HG03196 (cell line): ENCODE measurements at regions not wholly inside any gene's neighbourhood (a gene's known extent, or its start where the extent isn't known, plus 50 kb on each side); places are given as distances from the start of the nearest gene placed in this dataset.

Experiments used
- ATAC-seq: cut with Tn5 transposase; IDR thresholded peaks from one replicate; pipeline ENCODE4 v1.9.1; 2021; ENCODE audit not compliant: unreplicated experiment

GRCh38 chr20:50284811-50285375 is 94.3 kb downstream of the CEBPB start:
- no peak for ATAC-seq

GRCh38 chr20:50285376-50286173 is 94.9 kb downstream of the CEBPB start:
- peak; percentile 47 for ATAC-seq

GRCh38 chr20:50286174-50286511 is 95.5 kb downstream of the CEBPB start:
- ATAC-seq: no peak

GRCh38 chr20:50286609-50287008 is 96.0 kb downstream of the CEBPB start:
- no peak for ATAC-seq

- ATAC-seq: no peak
Observed at GRCh38 chr20:50287512-50287911, 96.9 kb downstream of the CEBPB start.

GRCh38 chr20:50288128-50288623 is 97.5 kb downstream of the CEBPB start:
- no peak for ATAC-seq

GRCh38 chr20:50289581-50289980 is 99.0 kb downstream of the CEBPB start:
- no peak for ATAC-seq

- no peak for ATAC-seq
Observed at GRCh38 chr20:50290112-50290511, 99.5 kb downstream of the CEBPB start.

- no peak for ATAC-seq
Observed at GRCh38 chr20:50290808-50291207, 100.2 kb downstream of the CEBPB start.

GRCh38 chr20:50291254-50292078 is 100.8 kb downstream of the CEBPB start:
- ATAC-seq: no peak

GRCh38 chr20:50292079-50292590 is 101.5 kb downstream of the CEBPB start:
- no peak for ATAC-seq

GRCh38 chr20:50292591-50293283 is 102.1 kb downstream of the CEBPB start:
- no peak for ATAC-seq

GRCh38 chr20:50293284-50294139 is 102.9 kb downstream of the CEBPB start:
- no peak for ATAC-seq

GRCh38 chr20:50294164-50295088 is 103.8 kb downstream of the CEBPB start:
- ATAC-seq: no peak

GRCh38 chr20:50295345-50295744 is 104.7 kb downstream of the CEBPB start:
- no peak for ATAC-seq

- no peak for ATAC-seq
Observed at GRCh38 chr20:50295762-50296449, 105.3 kb downstream of the CEBPB start.

GRCh38 chr20:50296450-50297375 is 106.1 kb downstream of the CEBPB start:
- ATAC-seq: no peak
